Fibroblast of upper back skin (primary cell): ENCODE measurements at regions not wholly inside any gene's neighbourhood (a gene's known extent, or its start where the extent isn't known, plus 50 kb on each side); places are given as distances from the start of the nearest gene placed in this dataset.

Source experiments
- DNase-seq: peaks from one replicate; pipeline ENCODE4 v3.0.0-alpha.2; 2013

- DNase-seq: no peak
Observed at GRCh38 chr7:139159900-139160675, 50.6 kb upstream of the ZC3HAV1 start.

GRCh38 chr7:139168479-139168878 is 59.0 kb upstream of the ZC3HAV1 start:
- no peak for DNase-seq

DNA sequence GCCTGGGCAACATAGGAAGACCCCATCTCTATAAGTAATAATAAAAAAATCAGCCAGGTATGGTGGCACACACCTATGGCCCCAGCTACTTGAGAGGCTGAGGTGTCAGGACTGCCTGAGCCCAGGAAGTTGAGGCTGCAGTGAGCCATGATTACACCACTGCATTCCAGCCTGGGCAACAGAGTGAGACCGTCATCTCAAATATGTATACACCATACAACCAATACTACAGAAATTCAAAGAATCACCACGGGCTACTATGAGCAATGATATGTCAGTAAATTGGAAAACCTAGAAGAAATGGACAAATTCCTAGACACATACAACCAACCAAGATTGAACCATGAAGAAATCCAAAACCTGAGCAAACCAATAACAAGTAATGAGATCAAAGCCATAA is 60.3 kb upstream of the ZC3HAV1 start:
- DNase-seq: no peak

DNA sequence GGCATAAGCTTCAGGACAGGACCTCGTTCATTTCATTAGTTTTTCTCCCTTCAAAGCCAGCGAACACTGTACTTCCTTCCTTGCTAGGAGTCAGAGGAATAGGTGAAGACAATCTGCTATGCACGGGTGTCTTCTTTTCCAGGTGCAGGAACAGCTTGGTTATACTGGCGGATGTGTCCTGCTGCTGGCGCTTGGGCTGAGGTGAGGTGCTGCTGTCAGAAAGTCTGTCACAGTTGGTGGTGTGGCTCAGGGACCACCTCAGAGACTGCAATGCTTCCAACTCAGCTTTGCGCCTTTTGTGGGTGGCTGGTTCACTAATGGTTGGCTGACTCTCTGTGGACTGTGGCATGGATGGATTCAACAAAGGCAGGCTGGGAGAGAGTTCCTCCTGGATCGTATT is 58.3 kb upstream of the UBN2 start:
- no peak for DNase-seq

- DNase-seq: no peak
Observed at GRCh38 chr7:139177696-139178095, 53.3 kb upstream of the UBN2 start.

- peak; percentile 34 for DNase-seq
Observed at GRCh38 chr7:139180700-139181311, 50.2 kb upstream of the UBN2 start.
